BJ (cell line): ENCODE measurements at regions not wholly inside any gene's neighbourhood (a gene's known extent, or its start where the extent isn't known, plus 50 kb on each side); places are given as distances from the start of the nearest gene placed in this dataset.

Experiments used
- CTCF ChIA-PET: fragments of 350-600 bp; formaldehyde crosslinking; extraction: SDS; loops from one replicate; lab custom pipeline; 2021; ENCODE audit warnings: antibody characterized with exemption, inconsistent platforms; lab: Yijun Ruan, JAX
- POLR2A ChIA-PET: fragments of 300-600 bp; sonication (Branson Sonifier 250); formaldehyde crosslinking; extraction: SDS; loops from one replicate; lab custom pipeline; 2021; ENCODE audit warnings: antibody characterized with exemption; lab: Charles Lee
- DNase-seq: peaks from one replicate; pipeline ENCODE4 v3.0.0-alpha.2; 2011; ENCODE audit warnings: low read depth
- H3K27me3 ChIP-seq: 2 replicates; pipeline ENCODE4 v1.6.0; 2011; ENCODE audit warnings: low read length; ENCODE audit not compliant: control insufficient read depth, insufficient read depth
- H3K36me3 ChIP-seq: 2 replicates; pipeline ENCODE4 v1.5.1; 2011; ENCODE audit warnings: low read length; ENCODE audit not compliant: control insufficient read depth, insufficient read depth
- H3K4me3 ChIP-seq: 2 replicates; pipeline ENCODE4 v1.5.1; 2011; ENCODE audit warnings: low read depth, mild to moderate bottlenecking, control low read depth, low read length
- CTCF ChIP-seq: IDR thresholded peaks from 2 replicates; pipeline ENCODE4 v1.5.1; 2011; ENCODE audit warnings: low read depth, mild to moderate bottlenecking, control low read depth, inconsistent platforms, low read length, moderate library complexity; ENCODE audit not compliant: insufficient read depth

- Histone ChIP-seq H3K27me3 (no peaks in the 10 kb centered on the region), H3K4me3 (no peak overlapping the region), H3K36me3 (no peaks in the 10 kb centered on the region)
- no peak for TF ChIP-seq CTCF
- DNase-seq, result no peak
- CTCF ChIA-PET, result interaction anchor here (1.5 kb wide), 1 partner anchor 14 kb away, joined by 3 read pairs; no protein-coding TSS in a partner anchor
- POLR2A ChIA-PET, result interaction anchor here (0.7 kb wide), 1 partner anchor 220 kb away, joined by 9 read pairs; no protein-coding TSS in a partner anchor
Measured at GRCh38 chr9:105079457-105079856, 151.5 kb upstream of the ABCA1 start.

- Histone ChIP-seq H3K4me3 (no peak overlapping the region), H3K27me3 (no peaks in the 10 kb centered on the region), H3K36me3 (no peaks in the 10 kb centered on the region)
- ChIA-PET POLR2A (interaction anchor here (0.6 kb wide), 1 partner anchor 120 kb away, joined by 9 read pairs; no protein-coding TSS in a partner anchor), CTCF (interaction anchor here (0.9 kb wide), 1 partner anchor 14 kb away, joined by 3 read pairs; no protein-coding TSS in a partner anchor)
- DNase-seq, result no peak
- TF ChIP-seq CTCF, result no peak
Measured at GRCh38 chr9:105082843-105083242, 154.9 kb upstream of the ABCA1 start.

- CTCF ChIA-PET, result interaction anchor here (0.9 kb wide), 1 partner anchor 13 kb away, joined by 3 read pairs; no protein-coding TSS in a partner anchor
- POLR2A ChIA-PET, result interaction anchor here (0.6 kb wide), 2 partner anchors 13 to 120 kb away, joined by 4 to 9 read pairs; no protein-coding TSS in a partner anchor
- Histone ChIP-seq H3K36me3 (no peaks in the 10 kb centered on the region), H3K27me3 (no peaks in the 10 kb centered on the region), H3K4me3 (no peak overlapping the region)
- no peak for DNase-seq
- no peak for TF ChIP-seq CTCF
Measured at GRCh38 chr9:105083256-105083655, 155.3 kb upstream of the ABCA1 start.

GRCh38 chr9:105087910-105088898 lies 156.2 kb upstream of the SLC44A1 start:
- Histone ChIP-seq H3K27me3 (no peaks in the 10 kb centered on the region), H3K36me3 (no peaks in the 10 kb centered on the region), H3K4me3 (no peak overlapping the region)
- no peak for TF ChIP-seq CTCF
- POLR2A ChIA-PET, result no interaction called here
- DNase-seq, result no peak
- CTCF ChIA-PET, result no interaction called here

GRCh38 chr9:105089874-105090273 lies 154.6 kb upstream of the SLC44A1 start:
- no peak for TF ChIP-seq CTCF
- no peak overlapping the region for H3K4me3 ChIP-seq
- ChIA-PET CTCF (interaction anchor here (0.8 kb wide), 1 partner anchor 25 kb away, joined by 3 read pairs; no protein-coding TSS in a partner anchor), POLR2A (no interaction called here)
- no peak for DNase-seq
- no peaks in the 10 kb centered on the region for H3K27me3 ChIP-seq
- H3K36me3 ChIP-seq, result no peaks in the 10 kb centered on the region
